GM20431 (cell line): ENCODE measurements at regions not wholly inside any gene's neighbourhood (a gene's known extent, or its start where the extent isn't known, plus 50 kb on each side); places are given as distances from the start of the nearest gene placed in this dataset.
"Not testable (repeated sequence)": the region's sequence is repeated elsewhere in the genome, so short reads cannot be mapped to it uniquely, and the experiment has no call there.

Experiments
- in situ Hi-C: fragments of 300-500 bp; cut with MseI, MboI; formaldehyde crosslinking; loops from one replicate; pipeline ENCODE4 v1.15.0; 2020; ENCODE audit warnings: low sequenced_read_pairs; ENCODE audit not compliant: unreplicated experiment

DNA sequence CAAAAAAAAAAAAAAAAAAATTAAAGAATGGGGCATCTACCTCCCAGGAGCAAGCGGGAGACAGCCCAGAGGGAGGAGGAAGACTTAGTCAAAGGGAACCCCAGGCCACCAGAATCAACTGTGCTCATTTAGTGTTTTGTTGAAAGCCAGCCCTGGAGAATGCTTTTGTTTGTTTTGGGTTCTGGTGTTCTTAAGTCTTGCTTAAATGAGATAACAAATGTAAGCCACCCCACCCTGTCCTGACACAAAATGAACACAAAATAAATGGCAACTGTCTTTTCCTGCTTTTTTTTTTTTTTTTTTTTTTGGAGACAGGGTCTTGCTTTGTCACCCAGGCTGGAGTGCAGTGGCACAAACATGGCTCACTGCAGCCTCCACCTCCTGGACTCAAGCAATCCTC lies 165.0 kb upstream of the JARID2 start:
- in situ Hi-C loops, result no loop called here

GRCh38 chr6:15081447-15081846 lies 164.4 kb upstream of the JARID2 start:
- in situ Hi-C loops, result no loop called here

DNA sequence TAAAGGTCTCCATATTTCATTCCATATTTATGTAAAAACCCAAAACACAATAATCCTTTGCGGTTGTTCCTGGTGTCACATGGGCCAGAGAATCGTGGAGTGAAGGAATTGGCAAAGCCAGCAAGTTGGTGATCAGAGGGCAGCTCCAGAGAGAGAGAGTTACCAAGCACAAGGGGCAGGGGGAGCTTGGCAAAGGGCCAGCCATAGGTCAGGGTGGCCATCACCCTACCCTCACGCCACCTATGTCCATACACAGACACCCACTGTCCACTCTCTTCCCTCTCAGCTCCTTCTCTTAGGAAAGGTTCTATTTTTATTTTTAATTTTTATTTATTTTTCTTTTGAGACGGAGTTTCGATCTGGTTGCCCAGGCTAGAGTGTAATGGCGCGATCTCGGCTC lies 163.2 kb upstream of the JARID2 start:
- in situ Hi-C loops, result no loop called here

- in situ Hi-C loops, result no loop called here
Measured at GRCh38 chr6:15086348-15087158, 159.3 kb upstream of the JARID2 start.

GRCh38 chr6:15087186-15087589 lies 158.7 kb upstream of the JARID2 start:
- in situ Hi-C loops, result no loop called here

GRCh38 chr6:15088904-15089568 lies 156.8 kb upstream of the JARID2 start:
- in situ Hi-C loops, result no loop called here

GRCh38 chr6:15089569-15090144 lies 156.2 kb upstream of the JARID2 start:
- in situ Hi-C loops, result no loop called here

DNA sequence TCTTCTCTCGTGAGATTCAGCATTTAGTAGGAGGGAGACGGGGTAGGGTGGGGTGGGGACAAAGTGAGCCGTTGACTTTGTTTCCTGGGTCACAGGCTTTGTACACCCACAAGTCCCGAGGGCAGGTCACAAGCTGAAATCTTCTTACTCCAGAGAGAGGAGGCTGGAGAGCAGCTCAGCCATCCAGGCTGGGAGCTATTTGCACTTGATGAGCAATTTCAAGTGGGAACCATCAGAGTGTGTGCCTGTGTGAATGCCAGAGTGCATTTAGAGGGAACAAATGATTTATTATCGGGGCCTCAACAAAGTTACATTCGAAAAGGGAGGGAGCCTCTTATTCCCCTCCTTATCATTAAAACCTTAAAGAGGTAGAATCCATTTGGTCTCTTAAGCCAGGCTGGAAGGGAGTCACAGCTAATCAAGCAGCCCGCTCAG lies 155.7 kb upstream of the JARID2 start:
- in situ Hi-C loops, result no loop called here

GRCh38 chr6:15090745-15091384 lies 155.0 kb upstream of the JARID2 start:
- in situ Hi-C loops, result no loop called here

GRCh38 chr6:15096894-15097837 lies 148.7 kb upstream of the JARID2 start:
- in situ Hi-C loops, result no loop called here

DNA sequence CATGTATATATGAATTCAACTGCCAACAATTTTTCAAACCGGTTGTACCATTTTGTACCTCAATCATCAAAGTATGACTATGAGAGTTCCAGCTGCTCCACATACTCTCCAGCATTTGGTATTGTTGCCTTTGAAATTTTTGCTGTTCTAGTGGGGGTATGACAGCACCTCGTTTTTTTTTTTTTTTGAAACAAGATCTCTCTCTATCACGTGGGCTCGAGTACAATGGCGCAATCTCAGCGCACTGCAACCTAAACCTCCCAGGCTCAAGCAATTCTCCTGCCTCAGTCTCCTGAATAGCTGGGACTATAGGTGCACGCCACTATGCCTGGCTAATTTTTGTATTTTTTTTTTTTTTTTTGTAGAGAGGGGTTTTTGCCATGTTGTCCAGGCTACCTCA lies 144.7 kb upstream of the JARID2 start:
- in situ Hi-C loops, result no loop called here

GRCh38 chr6:15102241-15102640 lies 143.6 kb upstream of the JARID2 start:
- in situ Hi-C loops, result no loop called here

DNA sequence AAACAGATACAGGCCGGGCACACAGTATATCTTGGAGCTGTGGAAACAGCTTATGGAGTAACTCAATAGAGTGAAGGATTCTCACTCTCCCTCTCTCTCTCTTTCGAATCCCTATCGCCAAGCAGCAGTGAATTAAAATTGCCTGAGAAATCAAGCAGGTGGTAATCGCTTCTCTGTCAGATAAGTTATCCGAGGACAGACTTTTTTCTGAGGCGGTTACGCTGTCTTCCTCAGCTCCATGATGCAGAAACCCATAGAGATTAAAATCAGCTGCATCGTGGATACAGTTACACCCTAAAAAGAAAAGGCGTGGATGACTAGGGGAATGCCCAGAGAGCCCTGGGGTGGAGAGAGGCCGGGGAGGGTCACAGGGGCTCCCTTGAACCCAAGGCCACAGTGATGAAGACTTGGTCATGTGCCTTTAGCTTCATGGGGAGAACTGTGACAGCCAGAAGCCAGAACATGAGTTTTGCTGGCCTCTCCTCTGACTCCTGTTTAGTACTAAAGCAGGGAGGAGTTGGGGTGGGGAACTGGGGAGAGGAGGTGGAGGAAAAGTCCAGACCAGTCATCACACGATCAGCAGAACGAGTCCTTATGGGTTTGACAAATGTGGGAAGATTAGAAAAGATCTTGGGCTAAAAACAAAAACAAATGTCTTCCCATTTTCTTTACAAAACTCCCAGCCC lies 138.8 kb upstream of the JARID2 start:
- in situ Hi-C loops, result no loop called here

- in situ Hi-C loops, result no loop called here
Measured at GRCh38 chr6:15107644-15108382, 138.1 kb upstream of the JARID2 start.

GRCh38 chr6:15108383-15108715 lies 137.5 kb upstream of the JARID2 start:
- in situ Hi-C loops, result no loop called here

GRCh38 chr6:15109338-15110090 lies 136.4 kb upstream of the JARID2 start:
- in situ Hi-C loops, result no loop called here

DNA sequence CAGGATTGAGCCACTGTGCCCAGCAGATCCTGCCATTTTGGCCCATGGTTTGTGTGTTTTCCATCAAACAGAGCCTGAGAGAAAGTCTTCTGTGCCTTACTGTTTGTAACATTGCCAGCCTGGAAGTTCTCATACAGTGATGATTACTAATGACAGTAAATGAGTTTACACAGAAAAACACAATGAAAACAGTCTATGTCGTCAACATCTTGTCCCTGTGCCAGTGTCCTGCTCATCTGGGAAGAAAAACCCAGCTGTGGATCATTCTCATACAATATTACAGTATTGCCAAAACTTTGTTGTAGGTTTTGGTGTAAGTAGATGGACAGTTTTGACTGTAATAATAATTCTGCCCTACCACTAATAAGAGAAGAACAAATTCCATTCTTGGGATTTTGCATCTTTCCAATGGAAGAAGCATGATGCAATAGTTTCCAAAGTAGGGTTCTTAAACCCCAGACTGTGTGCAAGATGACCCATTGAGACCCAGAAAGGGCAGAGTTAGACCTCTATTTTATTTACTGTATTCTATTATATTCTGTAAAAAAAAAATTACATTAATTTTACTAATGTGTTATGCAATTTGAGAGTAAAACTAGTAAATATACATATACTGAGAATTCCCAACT lies 135.0 kb upstream of the JARID2 start:
- in situ Hi-C loops, result no loop called here

GRCh38 chr6:15111576-15111975 lies 134.3 kb upstream of the JARID2 start:
- in situ Hi-C loops, result not testable (repeated sequence)
